Keratinocyte (primary cell): ENCODE measurements at regions not wholly inside any gene's neighbourhood (a gene's known extent, or its start where the extent isn't known, plus 50 kb on each side); places are given as distances from the start of the nearest gene placed in this dataset.

Experiments used
- DNase-seq: peaks from one replicate; pipeline ENCODE4 v3.0.0-alpha.2; 2011; ENCODE audit warnings: low read depth, missing footprints, low spot score
- FAIRE-seq: peaks from 2 replicates; lab custom pipeline; 2011; peaks lifted over from hg19 to GRCh38; lab: Jason Lieb, UNC
- H2AFZ ChIP-seq: 2 replicates; pipeline ENCODE4 v1.6.0; 2012; ENCODE audit warnings: low read length, control low read depth, inconsistent platforms; ENCODE audit not compliant: control insufficient read depth
- H3K27ac ChIP-seq: 2 replicates; pipeline ENCODE4 v1.5.1; 2011; ENCODE audit warnings: low read length; ENCODE audit not compliant: control insufficient read depth, insufficient read depth
- H3K27me3 ChIP-seq: 3 replicates; pipeline ENCODE4 v1.6.0; 2011; ENCODE audit warnings: low read length; ENCODE audit not compliant: control insufficient read depth, insufficient read depth; ENCODE audit errors: extremely low read depth
- H3K36me3 ChIP-seq, 2 experiments: 2 replicates in 1 of 2; 3 replicates in 1 of 2; pipeline ENCODE4 v1.5.1; 2011; ENCODE audit warnings: low read length in 2 of 2, mild to moderate bottlenecking in 1 of 2; ENCODE audit not compliant: control insufficient read depth in 2 of 2, insufficient read depth in 2 of 2; ENCODE audit errors: extremely low read depth in 1 of 2
- H3K4me1 ChIP-seq: 3 replicates; pipeline ENCODE4 v1.5.1; 2011; ENCODE audit warnings: low read length; ENCODE audit not compliant: control insufficient read depth, insufficient read depth; ENCODE audit errors: extremely low read depth
- H3K4me2 ChIP-seq: 3 replicates; pipeline ENCODE4 v1.6.0; 2011; ENCODE audit warnings: low read depth, low read length; ENCODE audit not compliant: control insufficient read depth, insufficient read depth; ENCODE audit errors: extremely low read depth
- H3K4me3 ChIP-seq, 3 experiments: fragments of 200-600 bp in 1 of 3; sonication (generic) in 1 of 3; 2 replicates in 2 of 3; 3 replicates in 1 of 3; pipeline ENCODE4 v1.5.1; 2011 to 2016; ENCODE audit warnings: low read length in 3 of 3, mild to moderate bottlenecking in 3 of 3, control low read depth in 2 of 3, inconsistent platforms in 1 of 3, low read depth in 1 of 3, mixed read lengths in 1 of 3, mixed run types in 1 of 3, moderate library complexity in 1 of 3; ENCODE audit not compliant: control insufficient read depth in 2 of 3, insufficient read depth in 2 of 3; ENCODE audit errors: extremely low read depth in 1 of 3
- H3K79me2 ChIP-seq: 2 replicates; pipeline ENCODE4 v1.6.0; 2012; ENCODE audit warnings: low read length; ENCODE audit not compliant: control insufficient read depth, insufficient read depth
- H3K9ac ChIP-seq: 3 replicates; pipeline ENCODE4 v1.6.0; 2011; ENCODE audit warnings: low read length; ENCODE audit not compliant: control insufficient read depth, insufficient read depth; ENCODE audit errors: extremely low read depth
- H3K9me1 ChIP-seq: 3 replicates; pipeline ENCODE4 v1.6.0; 2011; ENCODE audit warnings: low read length; ENCODE audit not compliant: control insufficient read depth, insufficient read depth; ENCODE audit errors: extremely low read depth
- H3K9me3 ChIP-seq: 2 replicates; pipeline ENCODE4 v1.5.1; 2012; ENCODE audit warnings: low read depth, low read length; ENCODE audit not compliant: control insufficient read depth
- H4K20me1 ChIP-seq: 3 replicates; pipeline ENCODE4 v1.6.0; 2011; ENCODE audit warnings: low read length; ENCODE audit not compliant: control insufficient read depth, insufficient read depth; ENCODE audit errors: extremely low read depth
- CTCF ChIP-seq, 3 experiments: IDR thresholded peaks in 1 of 3; conservative IDR thresholded peaks in 1 of 3; optimal IDR thresholded peaks in 1 of 3; 2 replicates in 2 of 3; 3 replicates in 1 of 3; pipeline versions ENCODE3 to v1.5.1; 2011; ENCODE audit warnings: low read length in 3 of 3, mild to moderate bottlenecking in 3 of 3, moderate library complexity in 2 of 3, control low read depth in 1 of 3, inconsistent platforms in 1 of 3; ENCODE audit not compliant: insufficient read depth in 2 of 3; ENCODE audit errors: extremely low read depth in 1 of 3
- EZH2 ChIP-seq: IDR thresholded peaks from one replicate; pipeline ENCODE4 v1.6.1; 2012; ENCODE audit warnings: inconsistent platforms, mild to moderate bottlenecking, low read length, moderate library complexity
- dilution Hi-C: fragments of 300-500 bp; cut with MboI; formaldehyde crosslinking; loops from one replicate; pipeline ENCODE4 v1.7.0; 2020; ENCODE audit warnings: low sequenced_read_pairs; ENCODE audit not compliant: extremely low pct_ligation_motif_present

- Histone ChIP-seq H2AFZ (no peak overlapping the region), H3K27ac (no peak overlapping the region), H4K20me1 (no peaks in the 10 kb centered on the region), H3K9me1 (no peaks in the 10 kb centered on the region), H3K27me3 (peaks cover 34% of the 10 kb centered on the region), H3K9ac (no peak overlapping the region), H3K79me2 (no peaks in the 10 kb centered on the region), H3K4me1 (no peaks in the 10 kb centered on the region), H3K9me3 (no peaks in the 10 kb centered on the region), H3K36me3 (no peaks in the 10 kb centered on the region), H3K4me3 (no peak overlapping the region), H3K4me2 (no peak overlapping the region)
- dilution Hi-C loops, result no loop called here
- FAIRE-seq (no peak), DNase-seq (no peak)
- TF ChIP-seq EZH2 (no peak), CTCF (optimal IDR thresholded peaks at IDR 0.05 in 1 of 3, IDR thresholded peaks at IDR 0.05 in 1 of 3, conservative IDR thresholded peaks at IDR 0.05 in 1 of 3; ENCODE audit: extremely low read depth in 1 of 3, insufficient read depth in 2 of 3, low read length in 3 of 3) (no peak)
These were observed 130.1 kb upstream of the PRR20G start for GRCh38 chr3:127417709-127418559.

- no peak overlapping the region for H2AFZ ChIP-seq
- no peaks in the 10 kb centered on the region for H3K36me3 ChIP-seq
- H3K4me1 ChIP-seq, result no peaks in the 10 kb centered on the region
- H3K4me2 ChIP-seq, result no peak overlapping the region
- no peaks in the 10 kb centered on the region for H3K9me1 ChIP-seq
- H3K27me3 ChIP-seq, result peaks cover 34% of the 10 kb centered on the region
- no peaks in the 10 kb centered on the region for H3K79me2 ChIP-seq
- H3K27ac ChIP-seq, result no peak overlapping the region
- H3K4me3 ChIP-seq, result no peak overlapping the region
- no peak for DNase-seq
- TF ChIP-seq CTCF (optimal IDR thresholded peaks at IDR 0.05 in 1 of 3, IDR thresholded peaks at IDR 0.05 in 1 of 3, conservative IDR thresholded peaks at IDR 0.05 in 1 of 3; ENCODE audit: extremely low read depth in 1 of 3, insufficient read depth in 2 of 3, low read length in 3 of 3), result no peak
- TF ChIP-seq EZH2, result no peak
- H4K20me1 ChIP-seq, result no peaks in the 10 kb centered on the region
- no peaks in the 10 kb centered on the region for H3K9me3 ChIP-seq
- FAIRE-seq, result no peak
- dilution Hi-C loops, result no loop called here
- no peak overlapping the region for H3K9ac ChIP-seq
These were observed 126.0 kb upstream of the PRR20G start for GRCh38 chr3:127413871-127414270.
